Adrenal gland (tissue), 5 donors: ENCODE measurements at regions not wholly inside any gene's neighbourhood (a gene's known extent, or its start where the extent isn't known, plus 50 kb on each side); places are given as distances from the start of the nearest gene placed in this dataset.

Source experiments
- CTCF ChIP-seq, 6 experiments: fragments of 450-650 bp in 4 of 6; fragments of 200-600 bp in 2 of 6; sonication (generic) in 1 of 6; IDR thresholded peaks; 1 replicate in 5 of 6; 2 replicates in 1 of 6; pipeline versions ENCODE4 v1.5.1 to v1.8.0; 2016 to 2021; ENCODE audit warnings: antibody characterized with exemption in 6 of 6, mild to moderate bottlenecking in 2 of 6, moderate library complexity in 1 of 6
- POLR2A ChIP-seq, 2 donors: fragments of 450-650 bp; IDR thresholded peaks; one replicate each; pipeline ENCODE4 v1.6.1; 2017; ENCODE audit warnings: antibody characterized with exemption in 2 of 2, mild to moderate bottlenecking in 2 of 2, moderate library complexity in 1 of 2
- donor health status: DM: no; HTN: no; CAD: no.

GRCh38 chr9:106626936-106627335 lies 236.0 kb upstream of the ZNF462 start:
- TF ChIP-seq CTCF (IDR thresholded peaks at IDR 0.05), result no peak
- TF ChIP-seq POLR2A (IDR thresholded peaks at IDR 0.05), result no peak
